ENCODE measurements at regions not wholly inside any gene's neighbourhood (a gene's known extent, or its start where the extent isn't known, plus 50 kb on each side); places are given as distances from the start of the nearest gene placed in this dataset.
A peak's percentile ranks its signal among the peaks of the same experiment; 100 is the strongest.

- DNase-seq (ENCODE audit: low spot score): no peak
Measured at GRCh38 chr12:27907766-27908165, 64.8 kb downstream of the PTHLH start.

DNA sequence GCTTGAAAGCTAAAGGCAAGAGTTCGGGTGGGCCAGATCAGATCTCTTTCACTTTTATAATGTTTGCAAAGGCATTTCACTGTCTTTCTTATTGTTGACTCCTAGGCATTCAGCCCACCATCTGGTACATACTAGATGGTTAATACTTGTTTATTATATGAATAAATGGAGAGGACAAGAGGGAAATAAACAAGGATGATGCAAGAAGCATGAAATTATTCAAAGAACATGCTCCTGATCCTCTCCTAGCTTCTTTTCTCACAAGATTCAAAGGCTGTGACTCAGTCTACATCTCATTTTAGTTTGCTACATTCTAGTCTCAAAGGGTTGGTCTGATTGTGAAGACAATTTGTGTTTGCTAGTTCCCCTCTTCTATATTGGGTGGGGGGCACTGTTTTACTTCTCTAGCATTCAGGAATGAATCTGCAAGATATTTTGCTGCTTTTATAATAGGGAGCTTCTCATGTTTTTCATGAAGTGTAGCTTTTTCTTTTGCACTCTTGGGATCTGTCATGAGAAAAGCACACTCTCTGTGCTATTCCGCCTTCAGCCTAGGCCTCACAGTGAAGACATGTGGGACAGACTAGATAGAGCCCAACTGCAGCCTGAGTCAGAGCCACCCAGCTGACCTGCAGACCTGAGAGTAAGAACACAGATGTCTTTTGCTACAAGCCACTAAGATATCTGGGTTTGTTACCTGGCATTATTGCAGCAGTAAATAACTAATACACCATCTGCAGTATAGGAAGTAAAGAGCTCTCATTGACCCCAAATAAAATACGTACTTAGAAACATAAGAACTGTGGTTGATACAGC is 65.7 kb downstream of the PTHLH start:
- no peak for DNase-seq (ENCODE audit: low spot score)

DNA sequence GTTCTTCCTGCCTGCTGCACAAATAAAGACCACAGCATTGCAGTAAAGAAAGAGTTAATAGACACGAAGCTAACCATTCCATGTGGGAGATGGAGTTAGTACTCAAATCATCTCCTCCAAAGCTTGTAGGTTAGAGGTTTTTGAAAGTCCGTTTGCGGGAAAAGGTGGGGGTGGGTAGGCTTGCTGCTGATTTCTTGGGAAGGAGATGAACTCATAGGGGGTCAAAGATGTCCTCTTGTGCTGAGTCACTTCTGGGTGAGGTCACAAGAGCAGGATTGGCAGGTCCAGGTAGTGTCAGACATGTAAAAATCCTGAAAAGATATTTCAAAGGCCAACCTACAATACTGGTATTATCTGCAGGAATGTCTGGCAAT is 66.4 kb downstream of the PTHLH start:
- DNase-seq (ENCODE audit: low spot score): no peak

DNA sequence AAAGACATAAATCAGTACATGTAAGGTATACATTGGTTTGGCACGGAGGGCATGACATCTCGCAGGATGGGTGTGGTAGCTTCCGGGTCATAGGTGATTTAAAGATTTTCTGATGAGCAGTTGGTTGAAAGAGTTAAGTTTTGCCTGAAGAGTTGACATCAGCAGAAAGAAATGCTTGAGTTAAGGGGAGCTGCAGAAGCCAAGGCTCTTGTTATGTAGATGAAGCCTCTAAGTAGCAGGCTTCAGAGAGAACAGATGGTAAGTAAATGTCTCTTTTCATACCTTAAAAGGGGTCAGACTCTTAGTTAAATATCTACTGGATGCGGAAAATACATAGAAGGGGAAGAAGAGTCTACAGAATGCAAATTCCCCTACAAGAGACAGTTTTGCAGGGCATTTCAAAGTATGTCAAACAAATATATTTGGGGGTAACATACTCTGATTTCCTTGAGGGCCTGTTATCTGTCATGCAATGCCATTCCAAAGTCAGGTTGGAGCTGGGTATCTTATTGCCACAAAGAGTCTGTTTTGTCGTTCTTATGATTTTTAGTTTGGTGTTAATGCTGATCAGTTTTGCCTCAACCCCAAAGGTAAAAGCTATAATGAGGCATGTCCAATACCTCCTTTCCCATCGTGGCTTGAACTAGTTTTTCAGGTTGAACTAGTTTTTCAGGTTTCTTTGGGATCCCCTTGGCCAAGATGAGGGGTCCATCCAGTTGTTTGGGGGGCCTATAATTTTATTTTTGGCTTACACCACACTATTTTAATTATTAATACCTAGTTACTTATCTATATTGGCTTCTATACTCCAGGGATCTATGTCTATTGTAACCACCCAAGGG is 67.0 kb downstream of the PTHLH start:
- no peak for DNase-seq (ENCODE audit: low spot score)

DNA sequence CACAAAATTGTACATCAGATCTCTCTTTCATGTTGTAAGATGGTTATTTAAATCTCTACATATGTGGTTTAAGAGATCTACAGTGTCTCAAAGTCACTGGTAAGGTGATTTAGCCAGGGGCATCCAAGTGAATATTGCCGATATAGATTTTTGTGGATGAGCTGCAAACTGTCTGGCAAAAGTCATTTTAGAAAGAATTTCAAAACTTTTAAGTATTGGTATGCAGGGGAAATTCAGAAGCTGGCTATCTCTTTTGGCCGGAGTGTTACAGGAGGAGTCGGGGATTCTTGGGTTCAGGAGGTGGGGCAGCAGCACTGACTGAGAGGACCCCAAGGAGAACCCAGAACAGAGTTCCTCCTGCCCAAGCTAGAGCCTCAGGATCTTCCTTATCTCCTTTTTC is 69.9 kb downstream of the PTHLH start:
- DNase-seq (ENCODE audit: low spot score): no peak

GRCh38 chr12:27901959-27902358 is 70.6 kb downstream of the PTHLH start:
- no peak for DNase-seq (ENCODE audit: low spot score)

- DNase-seq (ENCODE audit: low spot score): no peak
Measured at GRCh38 chr12:27900920-27901879, 71.3 kb downstream of the PTHLH start.

- peak; percentile 68 for DNase-seq (ENCODE audit: low spot score)
Measured at GRCh38 chr12:27899151-27899661, 73.3 kb downstream of the PTHLH start.

GRCh38 chr12:27898022-27898421 is 74.5 kb downstream of the PTHLH start:
- DNase-seq (ENCODE audit: low spot score): no peak

- no peak for DNase-seq (ENCODE audit: low spot score)
Measured at GRCh38 chr12:27896419-27896990, 76.0 kb downstream of the PTHLH start.

- DNase-seq (ENCODE audit: low spot score): no peak
Measured at GRCh38 chr12:27894309-27894708, 78.2 kb downstream of the PTHLH start.

DNA sequence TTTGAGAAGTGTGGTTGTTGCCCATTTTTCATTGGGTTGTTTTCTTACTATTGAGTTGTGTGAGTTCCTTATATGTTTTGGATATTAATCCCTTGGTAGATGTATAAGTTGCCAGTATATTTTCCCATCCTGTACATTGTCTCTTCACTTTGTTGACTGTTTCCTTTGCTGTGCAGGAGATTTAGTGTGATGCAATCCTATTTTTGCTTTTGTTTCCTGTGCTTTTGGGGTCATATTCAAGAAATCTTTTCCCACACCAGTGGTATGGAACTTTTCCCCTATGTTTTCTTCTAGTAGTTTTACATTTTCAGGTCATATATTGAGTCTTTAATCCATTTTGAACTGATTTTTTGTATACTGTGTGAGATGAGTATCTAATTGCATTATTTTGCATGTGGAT is 92.8 kb downstream of the PTHLH start:
- no peak for DNase-seq (ENCODE audit: low spot score)

GRCh38 chr12:27875677-27876076 is 95.6 kb upstream of the MANSC4 start:
- peak; percentile 9 for DNase-seq (ENCODE audit: low spot score)

DNA sequence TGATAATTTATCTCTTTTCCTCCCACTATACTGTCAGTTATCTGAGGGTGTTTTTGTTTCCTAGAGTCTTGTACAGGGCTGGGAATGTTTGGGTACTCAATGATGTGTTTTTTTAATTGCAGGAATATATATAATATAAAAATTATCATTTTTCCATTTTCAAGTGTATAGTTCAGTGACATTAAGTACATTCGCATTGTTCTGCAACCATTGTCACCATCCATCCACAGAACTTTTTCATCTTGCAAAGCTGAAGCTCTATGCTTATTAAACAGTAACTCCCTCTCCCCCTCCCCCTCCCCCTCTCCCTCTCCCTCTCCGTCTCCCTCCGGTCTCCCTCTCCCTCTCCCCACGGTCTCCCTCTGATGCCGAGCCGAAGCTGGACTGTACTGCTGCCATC is 93.0 kb upstream of the MANSC4 start:
- no peak for DNase-seq (ENCODE audit: low spot score)

DNA sequence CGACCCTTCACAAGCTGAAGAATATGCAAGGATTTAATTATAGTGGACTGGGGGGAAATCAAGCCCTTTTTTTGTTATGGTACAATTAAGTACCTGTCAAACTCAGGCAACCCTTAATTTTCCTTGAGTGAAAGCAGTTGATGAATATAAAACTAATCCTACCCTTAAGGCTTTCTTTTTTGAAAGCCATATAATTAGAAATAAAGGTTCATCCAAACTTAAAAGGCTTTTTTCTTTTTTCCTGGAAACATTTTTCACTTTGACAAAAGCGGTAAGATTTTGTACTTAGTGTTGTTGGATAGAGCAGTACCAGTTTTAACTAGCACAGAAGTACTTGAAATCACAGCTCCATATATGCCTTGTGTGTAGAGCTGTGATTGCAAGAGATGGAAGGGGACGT is 91.9 kb upstream of the MANSC4 start:
- DNase-seq (ENCODE audit: low spot score): no peak

DNA sequence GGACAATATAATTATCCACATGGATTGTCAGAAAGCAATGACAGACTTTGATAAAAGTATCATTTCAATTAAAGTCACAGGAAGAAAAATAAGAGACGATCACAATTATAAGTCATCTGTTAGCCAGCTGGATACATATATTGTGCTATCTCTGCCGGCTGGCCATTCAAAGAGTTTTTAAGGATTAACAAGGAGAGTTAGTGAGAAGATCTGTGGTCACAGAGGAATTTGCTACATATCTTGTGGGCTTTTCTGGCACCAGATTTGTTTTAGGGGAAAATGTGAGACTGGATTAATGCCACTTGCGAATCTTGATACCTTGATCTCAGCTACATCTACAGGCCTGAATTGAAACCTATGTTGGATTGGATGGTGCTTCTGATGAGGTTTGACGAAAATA is 90.9 kb upstream of the MANSC4 start:
- DNase-seq (ENCODE audit: low spot score): no peak

GRCh38 chr12:27869567-27869966 is 89.5 kb upstream of the MANSC4 start:
- no peak for DNase-seq (ENCODE audit: low spot score)

- no peak for DNase-seq (ENCODE audit: low spot score)
Measured at GRCh38 chr12:27868139-27868538, 88.1 kb upstream of the MANSC4 start.

- DNase-seq (ENCODE audit: low spot score): peak; percentile 60
Measured at GRCh38 chr12:27866373-27867101, 86.5 kb upstream of the MANSC4 start.

- DNase-seq (ENCODE audit: low spot score): no peak
Measured at GRCh38 chr12:27865421-27865820, 85.4 kb upstream of the MANSC4 start.

GRCh38 chr12:27864521-27864920 is 84.5 kb upstream of the MANSC4 start:
- DNase-seq (ENCODE audit: low spot score): no peak

Measured in kidney tubule cell (primary cell).